LNCaP clone FGC (cell line): ENCODE measurements at regions not wholly inside any gene's neighbourhood (a gene's known extent, or its start where the extent isn't known, plus 50 kb on each side); places are given as distances from the start of the nearest gene placed in this dataset.

Source experiments
- DNase-seq: peaks from one replicate; pipeline ENCODE4 v3.0.0-alpha.2; 2011; ENCODE audit warnings: low read depth
- H3K4me3 ChIP-seq: 2 replicates; pipeline ENCODE4 v1.5.1; 2011; ENCODE audit warnings: mild to moderate bottlenecking, low read depth, low read length, control low read depth
- TF ChIP-seq, protein P1 (sequence below): IDR thresholded peaks from 2 replicates; pipeline ENCODE4 v1.5.1; 2012; ENCODE audit warnings: mild to moderate bottlenecking; ENCODE audit not compliant: control insufficient read depth, insufficient read depth; ENCODE audit errors: extremely low read depth

DNA sequence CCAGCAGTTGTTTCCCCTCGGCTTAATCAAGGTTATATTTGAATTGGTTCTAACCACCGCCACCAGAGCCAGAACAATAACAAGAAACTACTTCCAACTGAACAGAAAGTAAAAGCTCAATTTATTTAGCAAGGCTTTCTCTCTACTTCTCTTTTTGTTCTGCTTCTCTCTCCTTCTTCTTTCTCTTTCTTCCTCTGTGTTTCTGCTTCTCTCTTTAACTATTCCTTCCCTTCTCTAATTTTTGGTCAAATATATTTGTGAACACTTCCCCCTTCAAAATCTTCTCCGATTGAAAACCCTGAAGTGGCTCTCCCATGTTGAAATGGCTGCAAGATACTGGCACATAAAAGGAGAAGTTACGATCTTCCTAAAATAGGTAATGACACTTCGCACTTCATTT is 1195.9 kb upstream of the PRKX start:
- no peak overlapping the region for H3K4me3 ChIP-seq
- TF ChIP-seq, protein P1, sequence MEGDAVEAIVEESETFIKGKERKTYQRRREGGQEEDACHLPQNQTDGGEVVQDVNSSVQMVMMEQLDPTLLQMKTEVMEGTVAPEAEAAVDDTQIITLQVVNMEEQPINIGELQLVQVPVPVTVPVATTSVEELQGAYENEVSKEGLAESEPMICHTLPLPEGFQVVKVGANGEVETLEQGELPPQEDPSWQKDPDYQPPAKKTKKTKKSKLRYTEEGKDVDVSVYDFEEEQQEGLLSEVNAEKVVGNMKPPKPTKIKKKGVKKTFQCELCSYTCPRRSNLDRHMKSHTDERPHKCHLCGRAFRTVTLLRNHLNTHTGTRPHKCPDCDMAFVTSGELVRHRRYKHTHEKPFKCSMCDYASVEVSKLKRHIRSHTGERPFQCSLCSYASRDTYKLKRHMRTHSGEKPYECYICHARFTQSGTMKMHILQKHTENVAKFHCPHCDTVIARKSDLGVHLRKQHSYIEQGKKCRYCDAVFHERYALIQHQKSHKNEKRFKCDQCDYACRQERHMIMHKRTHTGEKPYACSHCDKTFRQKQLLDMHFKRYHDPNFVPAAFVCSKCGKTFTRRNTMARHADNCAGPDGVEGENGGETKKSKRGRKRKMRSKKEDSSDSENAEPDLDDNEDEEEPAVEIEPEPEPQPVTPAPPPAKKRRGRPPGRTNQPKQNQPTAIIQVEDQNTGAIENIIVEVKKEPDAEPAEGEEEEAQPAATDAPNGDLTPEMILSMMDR: no peak
- no peak for DNase-seq

DNA sequence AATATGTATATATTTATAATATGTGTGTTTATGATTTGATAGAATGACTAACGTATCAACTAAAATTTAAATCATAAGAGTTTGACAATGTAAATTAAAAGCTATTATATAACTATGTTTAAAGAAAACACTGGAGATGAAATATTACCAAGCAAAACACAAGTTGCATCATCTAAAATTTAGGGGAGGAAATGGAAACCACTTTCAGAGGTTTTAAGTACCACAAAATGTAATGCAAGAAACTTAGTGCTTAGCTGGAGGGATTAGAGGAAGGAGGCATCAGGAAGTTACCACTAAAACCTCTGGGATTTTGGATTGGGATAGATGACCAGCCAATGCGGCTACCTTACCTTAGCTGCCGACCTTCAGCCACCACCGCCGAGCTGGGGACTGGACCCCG is 1192.1 kb upstream of the PRKX start:
- TF ChIP-seq, protein P1: no peak
- DNase-seq: no peak
- H3K4me3 ChIP-seq: no peak overlapping the region

DNA sequence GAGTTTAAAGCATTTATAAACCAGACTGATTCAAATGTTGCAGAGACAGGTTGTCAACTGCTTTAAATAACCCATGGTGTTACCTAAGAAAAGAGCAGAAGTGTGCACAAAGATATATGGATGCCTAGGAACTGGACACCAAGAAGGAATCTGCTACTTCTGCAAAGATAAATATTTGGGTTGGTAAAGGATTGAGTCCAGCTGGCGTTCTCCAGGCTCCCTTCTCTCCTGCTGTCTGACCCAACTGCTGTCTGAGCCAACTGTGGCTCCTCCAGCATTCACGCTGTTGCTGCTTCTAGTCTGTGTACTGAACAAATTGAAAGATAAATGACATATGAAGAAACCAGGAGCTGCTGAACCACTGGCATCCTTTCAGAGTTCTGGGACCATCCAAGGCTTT is 1167.8 kb upstream of the PRKX start:
- no peak overlapping the region for H3K4me3 ChIP-seq
- TF ChIP-seq, protein P1: no peak
- no peak for DNase-seq

DNA sequence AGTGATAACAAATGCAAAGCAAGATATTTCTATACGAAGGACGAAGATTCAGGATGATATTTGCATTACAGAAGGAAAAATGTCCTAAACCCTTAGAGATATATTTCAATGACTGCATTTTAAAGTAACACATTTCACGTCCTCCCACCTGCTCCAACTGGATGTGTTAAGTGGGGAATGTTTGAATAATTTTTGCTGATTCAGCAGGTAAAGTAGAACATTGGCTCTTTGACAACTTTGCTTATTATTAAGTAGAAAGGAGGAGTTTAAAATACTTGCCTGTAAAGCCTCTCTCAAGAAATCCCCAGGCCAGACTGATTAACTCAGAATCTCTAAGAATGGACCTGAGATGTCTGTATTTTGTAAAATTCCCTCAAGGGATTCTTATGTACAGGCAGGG is 1165.2 kb upstream of the PRKX start:
- TF ChIP-seq, protein P1: no peak

DNA sequence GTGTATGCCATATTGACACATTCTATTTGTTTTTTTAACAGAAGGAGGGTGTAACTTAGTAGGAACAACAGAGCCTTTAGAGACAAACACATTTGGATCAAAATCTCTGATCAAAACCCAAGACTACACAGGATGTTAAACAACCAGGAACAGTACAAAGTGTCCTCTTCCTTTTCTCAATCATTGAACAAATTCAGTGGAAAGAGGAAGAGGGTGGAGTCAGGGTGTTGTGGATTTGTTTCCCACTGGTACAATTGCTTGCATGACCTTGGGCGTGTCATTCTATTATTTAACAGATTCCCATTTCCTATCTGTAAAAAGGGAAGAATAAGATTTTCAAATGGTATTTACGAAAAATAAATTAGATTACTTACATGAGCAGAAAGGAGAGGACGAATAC is 1162.8 kb upstream of the PRKX start:
- no peak overlapping the region for H3K4me3 ChIP-seq
- peak; percentile 8 for DNase-seq
- TF ChIP-seq, protein P1: no peak

More for the DNA sequence above, 1165.2 kb upstream of the PRKX start:
- no peak overlapping the region for H3K4me3 ChIP-seq
- no peak for DNase-seq

DNA sequence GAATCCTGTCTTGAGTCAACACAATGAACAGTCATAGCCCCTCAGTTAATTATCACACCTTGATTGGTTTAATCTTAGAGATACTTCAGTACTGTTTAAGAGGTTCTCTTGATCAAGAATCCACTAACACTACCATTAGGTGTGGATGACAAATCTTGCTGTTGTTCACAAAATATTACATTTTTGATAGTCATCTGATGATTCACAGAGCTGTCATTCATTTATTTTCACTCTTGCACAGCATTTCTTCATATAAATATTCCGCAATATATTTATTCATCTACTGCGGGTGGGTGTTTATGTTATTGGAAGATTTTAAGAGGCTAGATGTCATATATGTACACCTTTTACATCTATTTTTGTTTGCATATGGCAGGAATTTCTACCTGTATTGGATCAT is 1138.1 kb upstream of the PRKX start:
- TF ChIP-seq, protein P1: no peak
- H3K4me3 ChIP-seq: no peak overlapping the region
- no peak for DNase-seq

DNA sequence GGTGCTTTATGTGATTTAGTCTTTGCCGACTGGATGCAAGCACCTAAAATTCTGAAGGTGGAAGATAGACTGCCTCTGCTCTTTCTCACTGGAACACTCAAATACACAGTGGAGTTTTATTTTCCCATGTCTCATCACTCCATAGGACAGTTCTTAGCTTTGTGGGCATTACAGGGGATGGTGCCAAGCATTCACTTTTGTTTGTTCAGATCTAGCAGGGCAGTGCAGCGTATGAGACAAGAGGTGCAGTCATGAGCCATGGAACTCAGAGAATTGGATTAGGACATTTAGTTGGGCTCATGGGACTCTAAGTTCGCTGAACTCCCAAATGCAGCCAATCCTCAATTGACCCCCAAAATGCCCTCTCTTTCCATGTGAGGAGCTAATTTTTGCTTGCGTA is 1136.9 kb upstream of the PRKX start:
- TF ChIP-seq, protein P1: no peak
- DNase-seq: no peak
- no peak overlapping the region for H3K4me3 ChIP-seq
